CD14-positive monocyte (primary cell): ENCODE measurements at regions not wholly inside any gene's neighbourhood (a gene's known extent, or its start where the extent isn't known, plus 50 kb on each side); places are given as distances from the start of the nearest gene placed in this dataset.
A peak's percentile ranks its signal among the peaks of the same experiment; 100 is the strongest.

Experiments
- DNase-seq, 3 donors: peaks; one replicate each; pipeline ENCODE4 v3.0.0-alpha.2; 2011 to 2022
- H2AFZ ChIP-seq: 2 replicates; pipeline ENCODE4 v1.6.0; 2012; ENCODE audit warnings: mild to moderate bottlenecking, low read depth, low read length, inconsistent platforms; ENCODE audit not compliant: insufficient read depth, poor library complexity, severe bottlenecking
- H3K27ac ChIP-seq, 2 donors: 1 replicate in 1 of 2; 2 replicates in 1 of 2; pipeline ENCODE4 v1.5.1; 2012 to 2013; ENCODE audit warnings: low read length in 2 of 2, control low read depth in 1 of 2, inconsistent platforms in 1 of 2, low read depth in 1 of 2, mild to moderate bottlenecking in 1 of 2
- H3K27me3 ChIP-seq, 2 donors: one replicate each; pipeline versions ENCODE4 v1.6.0 to v1.6.1; 2011 to 2013; ENCODE audit warnings: low read length in 2 of 2; ENCODE audit not compliant: control insufficient read depth in 2 of 2, insufficient read depth in 2 of 2
- H3K36me3 ChIP-seq, 2 donors: replicated peaks in 1 of 2; 1 replicate in 1 of 2; 2 replicates in 1 of 2; pipeline versions ENCODE4 v1.5.1 to v1.6.1; 2012 to 2013; ENCODE audit warnings: low read length in 2 of 2, control low read depth in 1 of 2, inconsistent platforms in 1 of 2, mild to moderate bottlenecking in 1 of 2; ENCODE audit not compliant: insufficient read depth in 2 of 2, control insufficient read depth in 1 of 2
- H3K4me1 ChIP-seq, 2 donors: 1 replicate in 1 of 2; 2 replicates in 1 of 2; pipeline versions ENCODE4 v1.5.1 to v1.6.1; 2012 to 2013; ENCODE audit warnings: low read length in 2 of 2, control low read depth in 1 of 2, inconsistent platforms in 1 of 2, mild to moderate bottlenecking in 1 of 2, moderate library complexity in 1 of 2; ENCODE audit not compliant: insufficient read depth in 2 of 2, control insufficient read depth in 1 of 2
- H3K4me2 ChIP-seq: replicated peaks from 2 replicates; pipeline ENCODE3; 2012; ENCODE audit warnings: low read length, moderate library complexity, mild to moderate bottlenecking; ENCODE audit not compliant: poor library complexity, severe bottlenecking; ENCODE audit errors: extremely low read depth
- H3K4me3 ChIP-seq, 3 experiments: fragments of 200-600 bp in 1 of 3; sonication (generic) in 1 of 3; replicated peaks in 1 of 3; 1 replicate in 2 of 3; 2 replicates in 1 of 3; pipeline ENCODE4 v1.5.1; 2011 to 2013; ENCODE audit warnings: low read length in 3 of 3, mild to moderate bottlenecking in 3 of 3, control low read depth in 2 of 3, low read depth in 2 of 3, inconsistent platforms in 1 of 3, moderate library complexity in 1 of 3
- H3K79me2 ChIP-seq: 2 replicates; pipeline ENCODE4 v1.6.0; 2012; ENCODE audit warnings: mild to moderate bottlenecking, control low read depth, inconsistent platforms, low read length, moderate library complexity; ENCODE audit not compliant: insufficient read depth
- H3K9ac ChIP-seq: 2 replicates; pipeline ENCODE4 v1.6.0; 2017; ENCODE audit warnings: low read length, mild to moderate bottlenecking; ENCODE audit not compliant: insufficient read depth, poor library complexity, severe bottlenecking
- H3K9me3 ChIP-seq, 2 donors: replicated peaks in 1 of 2; 1 replicate in 1 of 2; 2 replicates in 1 of 2; pipeline versions ENCODE4 v1.5.1 to v1.6.1; 2012 to 2013; ENCODE audit warnings: low read length in 2 of 2, control low read depth in 1 of 2; ENCODE audit not compliant: control insufficient read depth in 1 of 2, insufficient read depth in 1 of 2
- H4K20me1 ChIP-seq: 2 replicates; pipeline ENCODE4 v1.6.0; 2012; ENCODE audit warnings: mild to moderate bottlenecking, low read length, control low read depth, moderate library complexity; ENCODE audit not compliant: insufficient read depth
- H3K27ac Mint-ChIP-seq, 7 donors: one replicate each; pipeline ENCODE4 v1.8.0; 2020; ENCODE audit warnings: mild to moderate bottlenecking in 7 of 7, mixed read lengths in 7 of 7, moderate library complexity in 6 of 7, inconsistent platforms in 2 of 7
- H3K27me3 Mint-ChIP-seq, 3 donors: one replicate each; pipeline ENCODE4 v1.8.0; 2021 to 2022; ENCODE audit warnings: low read depth in 3 of 3, mild to moderate bottlenecking in 3 of 3, mixed read lengths in 3 of 3, moderate library complexity in 3 of 3, inconsistent platforms in 1 of 3
- H3K36me3 Mint-ChIP-seq, 2 donors: one replicate each; pipeline ENCODE4 v1.8.0; 2020; ENCODE audit warnings: mixed read lengths in 2 of 2, inconsistent platforms in 1 of 2, mild to moderate bottlenecking in 1 of 2
- H3K4me1 Mint-ChIP-seq: one replicate; pipeline ENCODE4 v1.8.0; 2020; ENCODE audit warnings: mild to moderate bottlenecking, mixed read lengths
- H3K4me3 Mint-ChIP-seq, 2 donors: one replicate each; pipeline ENCODE4 v1.8.0; 2020; ENCODE audit warnings: mild to moderate bottlenecking in 2 of 2, mixed read lengths in 2 of 2, moderate library complexity in 1 of 2
- H3K9me3 Mint-ChIP-seq, 7 donors: one replicate each; pipeline ENCODE4 v1.8.0; 2020 to 2022; ENCODE audit warnings: mixed read lengths in 7 of 7, mild to moderate bottlenecking in 6 of 7, moderate library complexity in 6 of 7, inconsistent platforms in 2 of 7
- WGBS: methylation state at CpG from one replicate; pipeline ENCODE4 v1.1.5; 2013; ENCODE audit warnings: missing lambda C conversion rate; ENCODE audit not compliant: insufficient coverage; 5-methylcytosine and 5-hydroxymethylcytosine counted together
- intact Hi-C, 2 donors: fragments of 100-400 bp; cut with micrococcal nuclease; formaldehyde crosslinking; loops; one replicate each; pipeline versions ENCODE4 v1.15.0 to v1.15.1; 2023
- TF ChIP-seq, protein P1 (sequence below): fragments of 200-600 bp; IDR thresholded peaks from one replicate; pipeline ENCODE4 v1.8.0; 2022; ENCODE audit warnings: antibody characterized with exemption, mild to moderate bottlenecking

DNA sequence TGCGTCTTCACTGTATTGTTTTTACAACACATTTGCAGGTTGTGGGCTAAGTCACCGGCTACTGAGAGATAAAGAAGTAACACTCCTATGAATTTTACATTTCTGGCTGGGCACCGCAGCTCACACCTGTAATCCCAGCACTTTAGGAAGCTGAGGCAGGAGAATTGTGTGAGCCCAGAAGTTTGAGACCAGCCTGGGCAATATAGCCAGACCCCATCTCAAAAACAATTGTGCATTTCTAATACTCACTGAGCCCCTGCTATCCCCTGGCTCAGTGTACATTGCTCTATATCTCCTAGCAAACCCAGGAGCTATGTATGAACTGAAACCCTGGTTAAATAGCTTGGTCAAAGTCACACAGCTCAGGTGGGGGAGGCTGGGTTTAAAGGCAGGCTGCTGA lies 108.7 kb downstream of the ZNF281 start:
- peak overlapping the region; percentile 79 for H3K4me2 ChIP-seq

DNA sequence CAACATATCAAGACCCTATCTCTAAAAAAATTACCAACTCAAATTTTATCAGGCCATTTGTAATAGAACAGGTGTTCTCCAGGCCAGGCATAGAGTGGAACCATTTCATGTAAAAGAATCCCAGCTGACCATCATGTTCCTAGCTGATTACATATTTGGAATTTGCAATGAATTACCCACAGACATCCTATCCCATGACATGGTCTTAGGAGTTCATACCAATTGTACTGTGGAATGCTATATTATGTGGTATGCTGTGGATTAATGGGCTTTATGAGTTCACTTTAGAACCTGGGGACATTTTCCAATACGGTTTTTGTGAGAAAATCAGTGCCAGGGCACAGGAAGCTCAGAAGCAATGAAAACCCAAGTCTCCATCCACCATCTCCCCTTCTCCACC lies 110.3 kb downstream of the ZNF281 start:
- TF ChIP-seq, protein P1, sequence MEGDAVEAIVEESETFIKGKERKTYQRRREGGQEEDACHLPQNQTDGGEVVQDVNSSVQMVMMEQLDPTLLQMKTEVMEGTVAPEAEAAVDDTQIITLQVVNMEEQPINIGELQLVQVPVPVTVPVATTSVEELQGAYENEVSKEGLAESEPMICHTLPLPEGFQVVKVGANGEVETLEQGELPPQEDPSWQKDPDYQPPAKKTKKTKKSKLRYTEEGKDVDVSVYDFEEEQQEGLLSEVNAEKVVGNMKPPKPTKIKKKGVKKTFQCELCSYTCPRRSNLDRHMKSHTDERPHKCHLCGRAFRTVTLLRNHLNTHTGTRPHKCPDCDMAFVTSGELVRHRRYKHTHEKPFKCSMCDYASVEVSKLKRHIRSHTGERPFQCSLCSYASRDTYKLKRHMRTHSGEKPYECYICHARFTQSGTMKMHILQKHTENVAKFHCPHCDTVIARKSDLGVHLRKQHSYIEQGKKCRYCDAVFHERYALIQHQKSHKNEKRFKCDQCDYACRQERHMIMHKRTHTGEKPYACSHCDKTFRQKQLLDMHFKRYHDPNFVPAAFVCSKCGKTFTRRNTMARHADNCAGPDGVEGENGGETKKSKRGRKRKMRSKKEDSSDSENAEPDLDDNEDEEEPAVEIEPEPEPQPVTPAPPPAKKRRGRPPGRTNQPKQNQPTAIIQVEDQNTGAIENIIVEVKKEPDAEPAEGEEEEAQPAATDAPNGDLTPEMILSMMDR, result no peak
- no peaks in the 10 kb centered on the region for H3K36me3 ChIP-seq
- H3K4me3 ChIP-seq, result no peak overlapping the region
- no peak overlapping the region for H3K9ac ChIP-seq
- H2AFZ ChIP-seq, result no peak overlapping the region
- intact Hi-C loops, result no loop called here
- peaks cover 0 to 12% (median 11%) of the 10 kb centered on the region in 3 donors for H3K27me3 Mint-ChIP-seq
- no peak for DNase-seq
- H3K4me1 ChIP-seq, result peaks cover 11 to 12% of the 10 kb centered on the region in 2 donors
- no peak overlapping the region for H3K27ac Mint-ChIP-seq
- no peak overlapping the region for H3K4me2 ChIP-seq
- no peaks in the 10 kb centered on the region for H3K9me3 ChIP-seq
- no peaks in the 10 kb centered on the region for H3K9me3 Mint-ChIP-seq
- H3K4me3 Mint-ChIP-seq, result no peak overlapping the region
- peaks cover 0 to 3% of the 10 kb centered on the region in 2 donors for H3K27me3 ChIP-seq
- H3K27ac ChIP-seq, result no peak overlapping the region
- peaks cover 14% of the 10 kb centered on the region for H3K4me1 Mint-ChIP-seq
- no peaks in the 10 kb centered on the region for H4K20me1 ChIP-seq
- H3K36me3 Mint-ChIP-seq, result no peaks in the 10 kb centered on the region
- WGBS, result no CpG with 5 or more reads among the region's 1 CpG
- no peaks in the 10 kb centered on the region for H3K79me2 ChIP-seq

More for the DNA sequence above, 108.7 kb downstream of the ZNF281 start:
- peaks cover 22% of the 10 kb centered on the region for H3K4me1 Mint-ChIP-seq
- Histone ChIP-seq H3K79me2 (no peaks in the 10 kb centered on the region), H3K4me3 (peak overlapping the region in 1 of 3 experiments; percentile 85), H2AFZ (peak overlapping the region; percentile 88), H3K4me1 (peaks cover 11 to 12% of the 10 kb centered on the region in 2 donors), H3K9ac (no peak overlapping the region), H4K20me1 (no peaks in the 10 kb centered on the region), H3K27ac (no peak overlapping the region), H3K9me3 (no peaks in the 10 kb centered on the region), H3K27me3 (peaks cover 0 to 3% of the 10 kb centered on the region in 2 donors), H3K36me3 (no peaks in the 10 kb centered on the region)
- H3K27ac Mint-ChIP-seq, result no peak overlapping the region
- no peak for DNase-seq
- no peaks in the 10 kb centered on the region for H3K9me3 Mint-ChIP-seq
- intact Hi-C loops, result no loop called here
- no CpG with 5 or more reads among the region's 3 CpGs for WGBS
- peak overlapping the region in 1 of 2 donors; percentile 88 for H3K4me3 Mint-ChIP-seq
- TF ChIP-seq, protein P1, result no peak
- peaks cover 0 to 12% (median 11%) of the 10 kb centered on the region in 3 donors for H3K27me3 Mint-ChIP-seq
- no peaks in the 10 kb centered on the region for H3K36me3 Mint-ChIP-seq
